Mucosa of gallbladder (tissue), 1 donor: ENCODE measurements at regions not wholly inside any gene's neighbourhood (a gene's known extent, or its start where the extent isn't known, plus 50 kb on each side); places are given as distances from the start of the nearest gene placed in this dataset.
"Not testable (repeated sequence)": the region's sequence is repeated elsewhere in the genome, so short reads cannot be mapped to it uniquely, and the experiment has no call there.

Experiments used
- DNase-seq: peaks from one replicate; pipeline ENCODE4 v3.0.0-alpha.2; 2020; ENCODE audit warnings: low spot score
- donor health status: DM: no; HTN: no; CAD: no.

DNA sequence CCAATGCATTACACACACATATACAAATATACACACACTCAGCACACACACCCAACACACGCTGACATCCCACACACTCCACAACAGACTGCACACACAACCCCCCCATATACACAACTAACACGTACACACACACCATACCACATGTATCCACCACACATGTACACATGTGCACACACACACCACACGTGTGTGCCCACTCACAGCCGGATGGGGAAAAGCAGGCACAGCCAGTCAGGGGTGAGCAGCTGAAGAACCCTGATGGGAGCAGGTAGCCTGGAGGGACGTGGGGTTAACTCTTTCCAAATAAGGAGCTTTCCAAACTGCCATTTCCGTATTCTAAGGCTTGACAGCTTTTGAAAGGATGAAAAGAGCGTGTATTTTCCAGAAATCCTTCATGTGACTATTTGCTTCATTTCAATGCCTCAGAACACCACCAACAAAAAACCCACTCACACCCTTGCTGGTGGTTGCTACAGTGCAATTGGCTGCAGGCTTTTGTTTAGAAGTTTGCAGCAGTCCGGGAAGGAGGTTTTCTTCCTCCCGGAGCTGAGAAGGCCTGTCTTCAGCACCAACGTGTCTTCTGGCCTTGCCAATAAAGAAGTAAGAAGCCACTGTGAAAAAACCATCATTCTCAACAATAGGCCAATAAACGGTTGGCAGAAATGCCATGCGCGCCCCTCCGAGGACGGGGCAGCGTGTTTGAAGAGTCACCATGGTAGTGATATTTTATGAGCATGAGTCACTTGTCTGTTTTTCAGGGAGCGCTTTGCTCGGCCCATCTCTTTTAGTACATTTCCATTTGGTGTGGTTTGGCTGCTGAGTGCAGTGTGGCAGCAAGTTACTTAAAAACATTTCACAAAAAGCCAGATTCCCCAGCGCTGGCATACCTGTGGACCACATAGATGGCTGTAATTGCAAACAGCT is 131.3 kb upstream of the GMDS start:
- no peak for DNase-seq

- no peak for DNase-seq
Observed at GRCh38 chr6:2375443-2375842, 130.0 kb upstream of the GMDS start.

- no peak for DNase-seq
Observed at GRCh38 chr6:2369606-2370005, 124.2 kb upstream of the GMDS start.

DNA sequence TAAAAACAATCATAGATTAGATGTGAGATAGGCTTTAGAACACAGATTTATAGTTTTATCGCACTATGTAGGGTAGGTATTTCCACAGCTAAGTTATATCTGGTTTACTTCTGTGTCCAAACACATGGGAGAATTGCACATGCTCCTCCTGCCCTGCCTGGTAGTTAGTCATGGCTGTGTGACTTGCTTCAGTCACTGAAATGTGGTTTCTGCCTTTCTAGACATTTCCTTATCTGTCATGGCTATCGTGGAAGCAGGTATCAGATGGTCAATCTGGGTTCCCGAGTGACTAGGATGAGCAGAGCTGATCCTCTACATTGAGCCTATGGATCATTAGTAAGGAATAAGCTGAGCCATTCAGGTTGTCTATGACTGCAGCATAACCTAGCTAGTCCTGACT is 117.8 kb upstream of the GMDS start:
- DNase-seq = no peak

DNA sequence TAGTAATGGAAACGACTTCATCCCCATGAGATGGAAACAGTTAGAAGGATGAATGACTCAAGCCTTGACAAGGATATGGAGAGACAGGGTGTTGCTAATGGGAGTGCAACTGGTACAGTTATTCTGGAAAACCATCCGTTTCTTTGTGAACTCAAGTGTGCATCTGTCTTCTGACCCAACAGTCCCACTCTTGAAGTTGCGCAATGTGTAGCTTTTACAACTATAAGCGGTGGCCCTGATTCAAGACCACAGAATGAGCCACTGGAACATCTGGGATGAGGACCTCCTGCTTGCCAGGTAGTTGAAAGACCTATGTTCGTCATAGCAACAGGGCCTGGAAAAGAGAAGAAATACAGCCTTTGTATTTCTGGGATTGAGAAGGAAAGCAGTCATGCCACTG is 115.8 kb upstream of the GMDS start:
- DNase-seq = no peak

DNA sequence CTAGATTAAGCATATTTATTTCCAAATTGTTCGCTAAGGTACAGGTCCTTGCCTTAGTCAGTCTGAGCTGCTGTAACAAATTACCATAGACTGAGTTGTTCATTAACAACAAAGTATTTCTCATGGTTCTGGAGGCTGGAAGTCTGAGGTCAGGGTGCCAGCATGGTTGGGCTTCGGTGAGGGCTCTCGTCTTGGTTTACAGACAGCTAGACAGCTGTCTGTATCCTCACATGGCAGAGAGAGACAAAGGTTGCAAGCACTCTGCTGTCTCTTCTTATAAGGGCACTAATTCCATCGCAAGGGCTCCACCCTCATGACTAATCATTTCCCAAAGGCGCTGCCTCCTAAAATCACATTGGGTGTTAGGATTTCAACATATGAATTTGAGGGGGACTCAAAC is 115.3 kb upstream of the GMDS start:
- DNase-seq = no peak

- no peak for DNase-seq
Observed at GRCh38 chr6:2360126-2360525, 114.7 kb upstream of the GMDS start.

GRCh38 chr6:2355150-2355549 is 109.7 kb upstream of the GMDS start:
- DNase-seq = no peak

DNA sequence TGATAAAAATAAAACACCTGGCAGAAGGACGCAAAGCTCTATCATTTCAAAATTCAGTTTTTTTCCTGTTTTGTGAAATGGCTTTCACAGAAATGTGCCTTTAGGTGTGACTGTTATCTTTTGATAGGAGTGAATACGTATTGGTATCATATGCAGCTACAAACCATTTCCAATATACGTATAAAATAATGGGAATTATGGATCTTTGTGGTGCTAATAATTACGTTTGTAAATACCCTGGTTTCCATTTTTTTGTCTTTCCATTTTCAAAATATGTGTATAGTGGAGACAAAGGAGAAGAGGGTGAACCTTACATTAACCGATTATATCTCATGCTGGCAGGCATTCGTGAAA is 108.7 kb upstream of the GMDS start:
- no peak for DNase-seq

- peak; percentile 73 for DNase-seq
Observed at GRCh38 chr6:2353412-2354137, 108.2 kb upstream of the GMDS start.

DNA sequence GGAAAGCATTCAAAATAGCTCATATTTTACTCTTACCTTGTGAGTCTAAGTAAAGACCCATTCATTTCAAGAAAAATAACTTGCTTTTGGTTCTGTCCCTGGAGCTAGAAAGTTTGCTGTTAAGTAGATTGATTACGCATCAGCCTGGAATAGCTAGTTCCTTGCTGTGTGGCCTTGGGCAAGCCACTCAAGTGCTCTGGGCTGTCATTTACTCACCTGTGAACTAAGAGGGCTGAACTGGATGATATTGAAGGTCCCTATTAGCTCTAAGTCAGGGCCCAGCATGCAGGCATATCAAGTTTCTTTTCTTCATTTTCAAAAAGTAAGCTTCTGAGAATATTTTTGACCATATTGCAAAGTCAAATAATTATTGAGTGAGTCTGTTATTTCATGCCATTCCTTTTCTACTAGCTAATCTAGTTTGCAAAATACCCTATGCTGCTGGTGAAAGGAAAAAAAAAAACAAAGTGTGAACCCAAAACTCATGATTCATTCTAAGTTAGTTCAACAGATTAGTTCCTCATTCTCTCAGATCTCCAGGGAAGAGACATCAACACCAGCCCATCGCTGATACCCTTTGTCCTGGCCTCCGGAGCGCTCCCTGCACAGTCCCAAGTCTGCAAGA is 106.5 kb upstream of the GMDS start:
- DNase-seq = no peak

DNA sequence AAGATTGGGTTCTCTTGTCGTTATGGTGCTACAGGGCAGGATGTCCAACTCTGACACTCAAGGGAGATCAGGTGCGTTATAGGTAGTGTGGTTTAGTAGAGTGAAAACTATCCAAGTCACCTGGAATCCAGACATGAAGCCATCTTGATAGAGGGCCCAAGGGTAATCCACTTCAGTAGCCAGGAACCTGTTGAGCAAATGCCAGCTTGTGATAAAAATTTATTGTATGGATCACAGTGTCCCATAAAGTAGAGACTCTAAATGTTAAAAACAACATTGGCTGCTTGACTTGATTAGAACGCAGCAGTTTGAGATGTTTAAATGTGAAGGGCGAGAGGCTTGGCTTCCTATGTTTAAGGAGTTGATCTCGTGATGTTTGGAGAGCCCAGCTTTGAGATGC is 105.7 kb upstream of the GMDS start:
- no peak for DNase-seq

- no peak for DNase-seq
Observed at GRCh38 chr6:2346078-2346477, 100.7 kb upstream of the GMDS start.

- no peak for DNase-seq
Observed at GRCh38 chr6:2344319-2344905, 99.0 kb upstream of the GMDS start.

GRCh38 chr6:2327591-2327990 is 82.2 kb upstream of the GMDS start:
- DNase-seq = no peak

- DNase-seq = no peak
Observed at GRCh38 chr6:2324166-2324953, 79.0 kb upstream of the GMDS start.

GRCh38 chr6:2317498-2317897 is 72.1 kb upstream of the GMDS start:
- DNase-seq = not testable (repeated sequence)

GRCh38 chr6:2314641-2315040 is 69.2 kb upstream of the GMDS start:
- no peak for DNase-seq

- DNase-seq = no peak
Observed at GRCh38 chr6:2310042-2310441, 64.6 kb upstream of the GMDS start.

DNA sequence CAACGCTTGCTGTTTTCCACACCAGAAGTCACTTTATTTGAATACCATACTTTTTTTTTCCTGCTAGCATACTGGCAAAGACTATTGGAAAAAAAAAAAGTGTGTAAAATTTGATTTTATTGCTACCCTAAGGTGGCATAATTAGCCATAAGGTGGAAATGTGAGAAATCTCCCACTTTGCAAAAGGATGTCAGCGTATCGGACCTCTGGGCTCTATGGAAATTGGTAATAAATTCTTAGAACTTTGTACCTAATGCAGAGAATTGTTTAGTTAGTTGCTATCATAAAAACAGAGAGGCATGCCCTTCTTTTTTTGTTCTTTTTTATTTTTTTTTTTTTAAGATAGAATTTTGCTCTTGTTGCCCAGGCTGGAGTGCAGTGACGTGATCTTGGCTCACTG is 63.7 kb upstream of the GMDS start:
- no peak for DNase-seq

- DNase-seq = no peak
Observed at GRCh38 chr6:2307799-2308198, 62.4 kb upstream of the GMDS start.

GRCh38 chr6:2305951-2306350 is 60.5 kb upstream of the GMDS start:
- no peak for DNase-seq
